Stimulated activated CD8-positive, alpha-beta memory T cell treated with anti-CD3 and anti-CD28 coated beads, Interleukin-7, amount 100 ng/mL, for 48 hours (primary cell): ENCODE measurements at regions not wholly inside any gene's neighbourhood (a gene's known extent, or its start where the extent isn't known, plus 50 kb on each side); places are given as distances from the start of the nearest gene placed in this dataset.
"Not testable (repeated sequence)": the region's sequence is repeated elsewhere in the genome, so short reads cannot be mapped to it uniquely, and the experiment has no call there.

ENCODE experiments used
- DNase-seq, 2 donors: peaks; one replicate each; pipeline ENCODE4 v3.0.0-alpha.2; 2020; ENCODE audit warnings: low read depth in 1 of 2; ENCODE audit errors: extremely low read depth in 1 of 2

DNA sequence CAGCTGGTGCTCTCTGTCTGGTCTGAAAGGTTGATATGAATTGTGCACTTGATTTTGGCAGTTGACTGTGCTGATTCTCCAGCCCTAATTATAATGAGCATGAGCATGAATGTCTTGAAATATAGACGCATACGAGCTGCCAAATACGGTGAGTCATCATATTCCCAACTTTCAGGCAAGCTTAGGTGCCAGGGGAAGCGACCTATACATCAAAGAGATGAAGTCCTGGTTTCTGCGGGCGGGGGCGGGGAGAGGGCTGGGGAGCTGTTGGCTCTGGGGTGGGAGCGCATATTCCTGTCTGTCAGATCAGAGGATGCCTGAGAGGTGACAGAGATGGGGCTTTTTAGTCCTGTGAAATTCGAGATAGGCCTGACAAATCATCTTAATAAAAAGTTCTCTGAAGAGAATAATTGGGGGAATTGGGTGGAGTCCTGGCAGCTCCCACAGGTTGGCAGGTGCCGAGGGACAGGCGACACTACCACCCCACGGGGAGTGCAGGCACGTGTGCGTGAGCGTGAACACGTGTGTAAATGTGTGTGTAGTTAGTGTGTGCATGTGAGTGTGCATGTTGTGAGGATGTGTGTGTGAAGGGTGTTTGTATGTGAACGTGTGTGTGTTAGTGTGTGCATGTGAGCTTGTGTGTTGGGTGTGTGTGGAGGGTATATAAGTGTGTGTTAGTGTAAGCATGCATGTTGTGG, 865.3 kb downstream of the TBC1D22A start:
- no peak for DNase-seq

GRCh38 chr22:47626428-47627390, 864.3 kb downstream of the TBC1D22A start:
- no peak for DNase-seq

DNA sequence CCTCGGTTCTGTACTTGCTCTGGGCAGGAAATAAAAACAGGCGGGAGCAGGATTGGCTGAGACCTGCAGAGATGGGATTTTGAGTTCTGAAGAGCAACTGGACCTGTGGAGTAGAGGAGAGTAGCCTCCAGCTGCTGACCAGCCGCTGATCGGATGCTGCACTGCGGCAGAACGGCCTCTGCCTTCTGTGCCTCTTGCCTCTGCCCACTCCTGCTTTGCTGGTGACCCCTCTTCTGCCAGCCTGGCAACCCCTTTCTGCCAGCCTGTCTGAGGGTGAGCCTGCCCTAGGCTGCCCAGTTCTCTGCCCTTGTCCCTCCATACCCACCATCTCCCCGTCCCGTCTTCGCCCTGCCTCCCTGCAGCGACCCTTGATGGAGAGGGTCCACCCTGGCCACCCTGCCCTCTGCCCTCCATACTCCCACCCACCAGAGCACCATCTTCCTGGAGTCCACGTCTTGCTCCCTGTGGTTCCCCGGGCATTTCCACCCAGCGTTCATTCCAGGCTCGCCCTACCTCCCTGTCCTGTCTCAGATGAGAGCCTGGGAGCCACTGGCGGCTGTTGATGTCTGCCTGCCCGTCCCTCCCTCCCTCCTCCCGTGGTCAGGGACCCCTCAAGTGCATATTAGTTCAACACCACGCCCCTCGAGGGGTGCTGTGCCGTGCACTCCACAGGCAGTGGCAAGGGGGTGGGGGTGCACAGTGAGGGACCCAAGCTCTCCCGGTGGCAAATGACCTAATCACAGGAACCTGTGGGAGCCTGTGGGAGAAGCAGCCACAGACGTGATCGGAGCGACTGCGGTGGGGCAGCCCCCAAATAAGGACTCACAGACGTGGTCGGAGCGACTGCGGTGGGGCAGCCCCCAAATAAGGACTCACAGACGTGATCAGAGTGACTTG, 863.3 kb downstream of the TBC1D22A start:
- no peak for DNase-seq

DNA sequence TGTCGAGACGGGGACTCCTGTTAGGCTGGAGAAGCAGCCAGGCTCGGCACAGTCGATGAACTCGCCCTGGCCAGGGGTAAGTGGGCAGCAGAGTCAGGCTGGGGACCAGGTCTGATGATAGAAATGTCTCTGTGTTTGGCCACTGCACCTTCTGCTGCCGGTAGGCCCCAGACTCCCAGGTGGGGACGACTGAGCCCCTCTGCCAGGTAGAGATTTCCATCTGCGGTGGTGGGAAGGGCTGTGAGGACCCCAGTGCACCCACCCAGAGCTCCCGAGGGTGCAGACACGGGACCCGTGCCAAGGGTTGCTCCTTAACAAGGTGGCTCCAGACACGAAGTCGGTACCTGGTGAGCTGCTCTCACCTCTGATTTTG, 862.5 kb downstream of the TBC1D22A start:
- DNase-seq = no peak

- no peak for DNase-seq
Measured at GRCh38 chr22:47624252-47625012, 862.0 kb downstream of the TBC1D22A start.

GRCh38 chr22:47623763-47624148, 861.3 kb downstream of the TBC1D22A start:
- DNase-seq = no peak

DNA sequence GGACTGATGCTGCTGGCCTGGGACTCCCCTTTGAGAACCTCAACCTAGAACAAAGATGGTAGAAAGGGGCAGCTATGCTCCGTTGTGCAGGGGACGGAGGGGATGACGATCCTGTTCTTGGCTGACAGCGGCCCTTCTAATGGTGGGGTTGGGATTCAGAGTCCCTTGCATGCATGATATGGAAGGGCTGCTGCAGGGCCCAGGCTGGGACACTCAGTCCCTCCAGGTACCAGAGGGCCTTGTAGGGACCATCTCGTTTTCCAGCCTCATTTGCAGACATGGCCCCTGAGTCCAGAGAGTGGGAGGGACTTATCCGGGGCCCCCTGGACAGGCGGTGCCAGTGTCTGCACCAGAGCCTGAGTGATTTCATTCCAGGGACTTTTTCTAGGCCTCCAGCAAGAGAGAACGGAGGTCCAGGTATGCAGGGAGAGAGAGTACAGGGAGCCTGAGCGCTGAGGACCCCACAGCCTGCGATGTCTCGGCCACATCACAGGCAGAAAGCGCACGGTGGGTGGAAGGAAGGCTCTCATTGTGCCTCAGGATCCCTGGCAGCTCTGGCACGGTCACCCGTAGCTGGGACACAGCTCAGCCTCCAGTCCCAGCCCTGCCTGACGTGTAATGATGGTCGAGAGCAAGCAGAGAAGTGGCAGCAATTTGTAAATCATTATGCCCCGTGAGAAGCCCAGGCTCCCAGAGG, 860.8 kb downstream of the TBC1D22A start:
- DNase-seq = no peak

- DNase-seq = no peak
Measured at GRCh38 chr22:47622541-47622940, 860.1 kb downstream of the TBC1D22A start.

DNA sequence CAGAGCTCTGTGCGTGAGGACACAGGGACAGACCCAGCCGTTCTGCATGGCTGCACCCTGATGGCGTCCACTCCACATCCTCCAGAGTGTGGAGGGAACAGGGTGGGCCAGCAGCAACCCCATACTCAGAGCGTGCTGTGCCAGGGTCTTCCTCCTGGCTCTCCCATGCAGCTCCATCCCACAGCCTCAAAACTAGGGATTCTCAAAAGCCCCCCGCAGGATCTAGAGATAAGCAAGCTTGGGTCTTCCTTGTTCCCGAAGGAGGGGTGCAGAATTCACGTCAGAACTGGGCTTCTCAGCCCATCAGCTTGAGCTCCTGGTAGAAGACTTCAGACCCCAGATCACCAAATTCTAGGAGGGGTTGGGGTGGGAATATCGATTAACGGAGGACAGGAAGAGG, 858.8 kb downstream of the TBC1D22A start:
- DNase-seq = no peak

DNA sequence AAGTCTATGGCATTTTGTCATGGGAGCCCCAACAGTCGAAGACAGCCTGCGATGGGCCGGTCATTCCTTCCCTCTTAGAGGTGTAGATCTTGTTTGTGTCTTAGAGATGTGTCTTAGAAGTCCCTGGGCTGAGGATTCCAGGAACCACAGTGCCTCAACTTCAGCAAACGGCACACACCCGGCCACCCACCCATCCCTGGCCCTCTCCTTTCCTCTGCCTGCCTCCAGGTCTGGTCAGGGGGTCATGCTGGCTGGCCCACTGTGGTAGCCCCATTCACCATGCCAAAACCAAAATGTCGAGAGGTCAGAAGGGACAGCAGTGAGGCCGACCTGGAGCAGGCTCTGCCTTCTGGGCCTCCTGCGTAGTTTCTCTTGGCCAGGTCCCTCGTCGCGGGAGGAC, 857.9 kb downstream of the TBC1D22A start:
- DNase-seq = no peak

DNA sequence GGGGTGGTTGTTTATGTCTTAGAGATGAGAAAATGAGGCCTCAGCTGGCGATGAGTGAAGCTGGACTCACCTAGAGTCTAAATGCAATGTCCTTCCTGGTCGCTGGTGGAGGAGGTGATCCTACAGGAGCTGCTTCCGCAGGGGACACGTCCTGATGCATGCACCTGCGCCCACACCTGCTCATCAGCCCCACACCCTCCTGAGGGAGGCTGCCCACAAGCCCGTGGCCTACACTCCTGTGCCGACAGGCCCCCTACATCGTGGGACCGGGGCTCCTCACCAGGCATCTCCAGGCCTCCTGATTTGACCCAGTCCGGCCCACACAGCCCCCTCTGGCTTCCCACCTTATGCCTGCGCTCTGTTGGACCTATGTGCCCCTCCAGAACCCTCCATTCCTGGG, 857.2 kb downstream of the TBC1D22A start:
- DNase-seq = no peak

GRCh38 chr22:47618180-47619010, 855.9 kb downstream of the TBC1D22A start:
- DNase-seq = no peak

DNA sequence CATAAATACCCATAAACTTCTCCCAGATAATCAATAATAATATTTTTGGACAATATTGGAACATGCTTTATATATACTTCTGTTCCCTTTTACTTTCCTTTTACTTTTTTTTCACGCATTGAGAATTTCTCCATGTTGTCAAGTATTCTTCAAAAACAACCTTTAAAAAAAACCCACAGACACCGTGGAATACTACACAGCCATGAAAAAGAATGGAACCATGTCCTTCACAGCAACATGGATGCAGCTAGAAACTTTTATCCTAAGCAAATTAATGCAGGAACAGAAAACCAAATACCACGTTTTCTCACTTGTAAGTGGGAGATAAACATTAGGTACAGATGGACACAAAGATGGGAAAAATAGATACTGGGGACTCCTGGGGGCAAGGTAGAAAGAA, 854.7 kb downstream of the TBC1D22A start:
- DNase-seq = no peak

DNA sequence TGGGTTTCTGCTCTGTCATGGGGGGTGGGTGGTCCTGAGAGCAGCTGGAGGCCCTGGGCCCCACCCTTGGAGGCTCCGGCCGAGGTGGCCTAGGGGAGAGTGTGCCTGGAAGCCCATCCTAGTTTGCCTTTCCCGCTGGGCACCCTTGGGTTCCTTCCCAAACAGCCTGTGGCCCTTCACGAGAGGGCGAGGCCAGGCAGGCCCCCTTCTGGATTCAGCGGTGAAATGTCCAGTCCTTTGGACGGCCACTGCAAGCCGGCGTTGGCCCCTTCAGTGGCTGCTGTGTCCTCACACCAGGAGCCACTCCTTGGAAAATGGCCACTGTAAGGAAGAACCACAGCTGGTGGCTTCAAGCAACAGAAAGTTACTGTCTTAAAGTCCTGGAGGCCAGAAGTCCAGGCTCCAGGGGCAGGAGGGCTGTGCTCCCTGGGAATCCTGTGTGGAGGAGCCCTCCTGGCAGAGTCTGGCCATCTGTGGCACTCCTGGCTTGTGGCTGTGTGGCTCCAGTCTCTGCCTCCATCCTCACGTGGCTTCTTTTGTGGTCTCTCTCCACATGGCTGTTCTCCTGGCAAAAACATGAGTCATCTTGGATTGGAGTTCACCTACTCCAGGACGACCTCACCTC, 854.1 kb downstream of the TBC1D22A start:
- no peak for DNase-seq

DNA sequence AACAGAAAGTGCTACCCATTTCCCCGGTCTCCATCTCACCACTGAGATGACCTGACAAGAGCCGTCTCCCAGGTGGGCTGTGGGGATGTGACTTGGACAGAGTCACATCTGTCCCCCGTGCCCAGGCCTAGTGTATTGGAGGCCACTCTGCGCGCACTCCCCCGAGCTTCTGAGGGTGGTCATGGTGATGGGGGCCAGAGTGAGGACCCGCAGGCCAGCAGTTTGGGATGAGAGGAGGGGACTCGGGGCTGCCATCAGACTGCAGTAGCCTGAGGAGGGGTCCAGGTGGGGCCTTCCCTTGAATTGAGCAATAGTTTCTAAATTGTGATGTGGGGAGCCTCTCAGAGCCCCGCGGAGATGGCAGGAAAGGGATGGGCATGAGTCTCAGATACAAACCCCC, 852.6 kb downstream of the TBC1D22A start:
- DNase-seq = no peak

GRCh38 chr22:47613606-47614350, 851.3 kb downstream of the TBC1D22A start:
- DNase-seq = no peak

DNA sequence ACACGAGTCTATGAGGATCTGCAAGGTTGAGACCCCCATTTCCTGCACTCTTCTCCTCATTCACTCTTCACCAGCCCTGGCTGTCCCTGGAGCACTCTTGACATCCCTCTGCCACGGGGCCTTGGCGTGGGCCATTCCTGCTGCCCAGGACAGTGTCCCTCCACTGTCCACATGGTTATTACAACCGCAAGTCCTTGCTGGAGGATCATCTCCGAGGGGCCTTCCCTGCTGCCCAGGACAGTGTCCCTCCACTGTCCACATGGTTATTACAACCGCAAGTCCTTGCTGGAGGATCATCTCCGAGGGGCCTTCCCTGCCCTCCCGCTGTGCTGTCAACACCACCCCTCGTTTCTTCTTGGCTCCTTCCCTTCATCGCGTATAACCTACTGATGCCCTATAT, 850.7 kb downstream of the TBC1D22A start:
- not testable (repeated sequence) for DNase-seq
